ENCODE measurements at regions not wholly inside any gene's neighbourhood (a gene's known extent, or its start where the extent isn't known, plus 50 kb on each side); places are given as distances from the start of the nearest gene placed in this dataset.

GRCh38 chr5:167356374-167356773, 935.1 kb upstream of the WWC1 start:
- no peak for TF ChIP-seq CTCF (IDR thresholded peaks at IDR 0.05)
- TF ChIP-seq ZFX (IDR thresholded peaks at IDR 0.05; ENCODE audit: borderline replicate concordance) = no peak
